ENCODE measurements at regions not wholly inside any gene's neighbourhood (a gene's known extent, or its start where the extent isn't known, plus 50 kb on each side); places are given as distances from the start of the nearest gene placed in this dataset.

GRCh38 chr6:112911959-112912358, 564.8 kb downstream of the RFPL4B start:
- TF ChIP-seq CTCF (IDR thresholded peaks at IDR 0.05) (no peak), POLR2A (IDR thresholded peaks at IDR 0.05) (no peak)

Measured in esophagus squamous epithelium (tissue), 4 donors.